Psoas muscle (tissue), 7 donors: ENCODE measurements at regions not wholly inside any gene's neighbourhood (a gene's known extent, or its start where the extent isn't known, plus 50 kb on each side); places are given as distances from the start of the nearest gene placed in this dataset.

Experiments
- ATAC-seq, 4 donors: fragments of 200-7000 bp; cut with Tn5 transposase; one replicate each; pipeline ENCODE4 v1.9.1; 2020; ENCODE audit warnings: moderate library complexity in 3 of 4, mild to moderate bottlenecking in 2 of 4
- DNase-seq, 2 donors: peaks; one replicate each; pipeline ENCODE4 v3.0.0-alpha.2; 2020
- H3K27ac ChIP-seq: fragments of 200-600 bp; one replicate; pipeline ENCODE4 v1.8.0; 2022
- H3K27me3 ChIP-seq, 3 donors: fragments of 200-600 bp in 1 of 3; one replicate each; pipeline versions ENCODE4 v1.6.1 to v1.8.0; 2013 to 2022; ENCODE audit warnings: low read length in 2 of 3, mild to moderate bottlenecking in 2 of 3, moderate library complexity in 1 of 3; ENCODE audit not compliant: insufficient read depth in 3 of 3
- H3K36me3 ChIP-seq, 2 donors: fragments of 200-600 bp in 1 of 2; one replicate each; pipeline versions ENCODE4 v1.6.1 to v1.8.0; 2013 to 2022; ENCODE audit warnings: low read depth in 1 of 2, mild to moderate bottlenecking in 1 of 2, moderate library complexity in 1 of 2; ENCODE audit not compliant: insufficient read depth in 1 of 2
- H3K4me1 ChIP-seq: fragments of 200-600 bp; one replicate; pipeline ENCODE4 v1.8.0; 2022
- H3K4me3 ChIP-seq: fragments of 200-600 bp; one replicate; pipeline ENCODE4 v1.8.0; 2022; ENCODE audit warnings: mild to moderate bottlenecking
- H3K9me3 ChIP-seq: fragments of 200-600 bp; one replicate; pipeline ENCODE4 v1.8.0; 2022
- CTCF ChIP-seq: fragments of 200-600 bp; IDR thresholded peaks from one replicate; pipeline ENCODE4 v1.8.0; 2022; ENCODE audit warnings: antibody characterized with exemption
- WGBS, 3 donors: extraction: QIAGEN DNeasy Blood & Tissue Kit; methylation state at CpG; one replicate each; pipeline versions ENCODE4 v1.1.6 to v1.1.7; 2013; 5-methylcytosine and 5-hydroxymethylcytosine counted together
- intact Hi-C, 2 donors: fragments of 100-400 bp; cut with DNase I; formaldehyde crosslinking; loops; one replicate each; pipeline versions ENCODE4 v1.11.0 to v1.14.2; 2022
- donor health status: healthy with polysubstance abuse.
- donor health status: DM: no; HTN: no; CAD: no; lungs with moderate emphysema.
- donor health status: Bipolar disorder and iron deficiency.
- donor health status: healthy.
- donor health status: DM: yes; HTN: yes; CAD: no.
- donor health status: DM: no; HTN: no; CAD: no.
- donor health status: DM: yes; HTN: yes; CAD: no.

GRCh38 chr12:81809829-81810595 lies 50.9 kb upstream of the PPFIA2 start:
- no peaks in the 10 kb centered on the region for H3K27me3 ChIP-seq
- H3K9me3 ChIP-seq = no peaks in the 10 kb centered on the region
- intact Hi-C loops = no loop called here
- no peaks in the 10 kb centered on the region for H3K4me1 ChIP-seq
- no peak overlapping the region for H3K27ac ChIP-seq
- ATAC-seq (no peak), DNase-seq (no peak)
- no peaks in the 10 kb centered on the region for H3K36me3 ChIP-seq
- H3K4me3 ChIP-seq = no peak overlapping the region
- TF ChIP-seq CTCF = no peak
- 20 to 25% (median 21%) methylated on average over 4 of the region's 4 CpGs for WGBS, 3 donors

- no peaks in the 10 kb centered on the region for H3K36me3 ChIP-seq
- ATAC-seq (no peak), DNase-seq (no peak)
- no peak overlapping the region for H3K4me3 ChIP-seq
- H3K4me1 ChIP-seq = no peaks in the 10 kb centered on the region
- no peak for TF ChIP-seq CTCF
- WGBS, 3 donors = 75 to 79% (median 77%) methylated on average over 4 of the region's 4 CpGs
- H3K27ac ChIP-seq = no peak overlapping the region
- no peaks in the 10 kb centered on the region for H3K9me3 ChIP-seq
- intact Hi-C loops = no loop called here
- H3K27me3 ChIP-seq = no peaks in the 10 kb centered on the region
These were observed 50.1 kb upstream of the PPFIA2 start for GRCh38 chr12:81809113-81809777.
